ENCODE measurements at regions not wholly inside any gene's neighbourhood (a gene's known extent, or its start where the extent isn't known, plus 50 kb on each side); places are given as distances from the start of the nearest gene placed in this dataset.

DNA sequence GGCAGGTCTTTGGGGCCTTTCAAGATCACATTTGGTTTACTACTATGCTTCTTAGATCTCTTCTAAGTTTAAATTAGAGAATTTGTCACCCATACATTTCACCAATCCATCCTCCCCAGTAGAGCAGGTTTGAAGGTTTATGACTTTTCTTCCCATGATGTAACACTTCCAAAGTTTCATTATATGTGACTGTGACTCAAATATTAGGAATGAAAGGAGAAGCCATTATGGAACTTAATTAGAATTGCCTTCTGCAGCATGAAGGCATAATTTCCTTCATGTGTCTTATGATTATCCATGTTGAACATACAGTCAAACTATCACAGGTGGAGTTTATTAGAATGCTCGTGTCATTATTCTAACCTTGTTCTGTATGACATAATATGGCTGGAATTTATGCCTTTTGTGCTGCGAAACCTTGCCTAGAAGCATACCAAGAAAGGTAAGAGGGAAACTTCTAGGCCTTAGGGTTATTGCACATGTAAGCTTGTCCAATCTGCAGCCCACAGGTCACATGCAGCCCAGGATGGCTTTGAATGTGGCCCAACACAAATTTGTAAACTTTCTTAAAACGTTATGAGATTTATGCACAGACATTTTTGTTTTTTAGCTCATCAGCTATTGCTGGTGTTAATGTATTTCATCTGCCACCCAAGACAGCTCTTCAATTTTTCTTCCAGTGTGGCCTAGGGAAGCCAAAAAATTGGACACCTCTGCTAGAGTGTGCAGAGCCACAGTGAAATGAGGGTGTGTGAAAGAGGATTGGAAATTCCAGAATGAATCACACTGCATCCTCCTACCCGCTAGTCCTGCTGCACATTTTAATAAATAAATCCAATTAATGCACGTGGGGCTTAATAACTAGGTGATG is 133.6 kb downstream of the TMEM26 start:
- Histone ChIP-seq H3K4me3 (ENCODE audit: insufficient read depth, low read length) (no peak overlapping the region), H3K79me2 (ENCODE audit: insufficient read depth, low read length) (no peaks in the 10 kb centered on the region), H3K4me1 (ENCODE audit: insufficient read depth, low read length) (no peaks in the 10 kb centered on the region), H3K36me3 (ENCODE audit: insufficient read depth, low read length) (no peaks in the 10 kb centered on the region), H3K9me3 (ENCODE audit: low read depth, low read length) (no peaks in the 10 kb centered on the region), H3K27ac (ENCODE audit: low read depth, low read length) (no peak overlapping the region), H4K20me1 (ENCODE audit: insufficient read depth, low read length) (no peaks in the 10 kb centered on the region), H3K4me2 (ENCODE audit: insufficient read depth, low read length) (no peak overlapping the region), H3K27me3 (ENCODE audit: insufficient read depth, low read length) (no peaks in the 10 kb centered on the region), H2AFZ (ENCODE audit: low read length) (no peak overlapping the region)
- no peak for DNase-seq (ENCODE audit: insufficient read length, low spot score, missing footprints)
- TF ChIP-seq CTCF (IDR thresholded peaks at IDR 0.05; ENCODE audit: extremely low read depth, low read depth, low read length), result no peak

DNA sequence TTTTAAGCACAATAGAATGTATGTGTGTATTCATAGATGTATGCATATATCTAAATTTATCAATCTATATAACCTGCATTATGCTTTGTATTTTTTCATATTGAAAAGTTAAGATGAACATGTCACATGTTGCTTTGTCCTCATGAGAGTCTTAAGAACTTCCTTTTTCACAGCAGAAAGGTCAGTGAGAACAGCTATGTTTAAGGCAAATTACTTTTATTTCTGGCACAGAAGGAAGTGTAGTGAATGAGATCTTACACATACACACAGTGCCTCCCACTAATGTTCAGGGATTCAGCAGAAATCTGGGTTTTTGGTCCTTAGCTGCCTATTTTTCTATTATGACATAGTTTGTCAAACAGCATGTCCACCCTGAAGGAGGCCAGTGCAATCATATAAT is 134.8 kb downstream of the TMEM26 start:
- Histone ChIP-seq H3K79me2 (ENCODE audit: insufficient read depth, low read length) (no peaks in the 10 kb centered on the region), H3K4me1 (ENCODE audit: insufficient read depth, low read length) (peaks cover 3% of the 10 kb centered on the region), H2AFZ (ENCODE audit: low read length) (no peak overlapping the region), H4K20me1 (ENCODE audit: insufficient read depth, low read length) (no peaks in the 10 kb centered on the region), H3K36me3 (ENCODE audit: insufficient read depth, low read length) (no peaks in the 10 kb centered on the region), H3K4me3 (ENCODE audit: insufficient read depth, low read length) (no peak overlapping the region), H3K9me3 (ENCODE audit: low read depth, low read length) (no peaks in the 10 kb centered on the region), H3K27ac (ENCODE audit: low read depth, low read length) (no peak overlapping the region), H3K27me3 (ENCODE audit: insufficient read depth, low read length) (no peaks in the 10 kb centered on the region), H3K4me2 (ENCODE audit: insufficient read depth, low read length) (no peak overlapping the region)
- TF ChIP-seq CTCF (IDR thresholded peaks at IDR 0.05; ENCODE audit: extremely low read depth, low read depth, low read length), result no peak
- no peak for DNase-seq (ENCODE audit: insufficient read length, low spot score, missing footprints)

DNA sequence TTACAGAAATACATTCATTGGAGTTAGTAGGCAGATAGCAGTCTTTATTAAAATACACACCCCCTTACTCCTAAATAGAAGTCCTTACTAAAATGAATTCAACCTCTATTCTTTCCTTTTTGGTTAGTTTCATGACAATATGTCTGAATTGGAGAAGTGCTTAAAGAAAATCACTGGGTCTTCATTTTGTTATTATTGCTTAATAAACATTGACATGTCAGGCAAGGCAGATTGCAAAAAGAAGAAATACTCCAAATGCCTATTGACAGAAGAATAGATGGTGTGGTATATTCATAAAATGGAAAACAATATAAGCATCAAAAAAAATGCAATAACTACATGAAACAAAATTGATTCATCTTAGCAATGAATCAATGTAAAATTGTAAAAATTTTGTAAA is 135.5 kb downstream of the TMEM26 start:
- H3K79me2 ChIP-seq (ENCODE audit: insufficient read depth, low read length), result no peaks in the 10 kb centered on the region
- H3K9me3 ChIP-seq (ENCODE audit: low read depth, low read length), result no peaks in the 10 kb centered on the region
- no peak overlapping the region for H3K4me3 ChIP-seq (ENCODE audit: insufficient read depth, low read length)
- no peaks in the 10 kb centered on the region for H4K20me1 ChIP-seq (ENCODE audit: insufficient read depth, low read length)
- H3K27me3 ChIP-seq (ENCODE audit: insufficient read depth, low read length), result no peaks in the 10 kb centered on the region
- no peak overlapping the region for H3K27ac ChIP-seq (ENCODE audit: low read depth, low read length)
- H3K4me1 ChIP-seq (ENCODE audit: insufficient read depth, low read length), result peaks cover 6% of the 10 kb centered on the region
- no peak overlapping the region for H2AFZ ChIP-seq (ENCODE audit: low read length)
- no peak for TF ChIP-seq CTCF (IDR thresholded peaks at IDR 0.05; ENCODE audit: extremely low read depth, low read depth, low read length)
- H3K36me3 ChIP-seq (ENCODE audit: insufficient read depth, low read length), result no peaks in the 10 kb centered on the region
- H3K4me2 ChIP-seq (ENCODE audit: insufficient read depth, low read length), result no peak overlapping the region
- no peak for DNase-seq (ENCODE audit: insufficient read length, low spot score, missing footprints)

DNA sequence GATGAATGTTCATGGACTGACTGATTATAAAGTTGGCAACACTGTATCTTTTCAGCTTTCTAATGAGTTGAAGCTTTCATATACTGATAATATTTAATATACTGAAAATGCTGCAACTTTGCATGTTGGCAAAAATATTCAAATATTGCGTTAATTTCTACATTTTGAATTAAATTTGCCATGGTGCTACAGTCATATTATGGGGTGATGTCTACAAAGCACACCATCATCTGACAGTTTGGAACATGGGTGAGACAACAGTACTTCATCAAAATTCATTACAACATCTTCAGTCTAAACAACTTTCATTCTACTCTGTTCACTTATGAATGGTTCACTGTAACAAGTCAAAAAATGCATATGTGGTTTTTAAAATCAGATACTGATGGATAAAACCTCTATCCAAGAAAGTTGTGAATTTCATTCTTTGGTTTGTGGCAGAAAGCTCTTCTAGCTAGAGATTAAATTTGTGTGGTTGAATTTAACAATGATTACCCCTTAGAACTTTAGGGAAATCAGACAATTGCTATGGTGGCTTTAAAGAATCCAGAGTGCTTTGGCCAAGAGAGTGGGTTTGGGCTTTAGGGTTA is 136.4 kb downstream of the TMEM26 start:
- H3K27ac ChIP-seq (ENCODE audit: low read depth, low read length), result no peak overlapping the region
- no peak overlapping the region for H2AFZ ChIP-seq (ENCODE audit: low read length)
- no peaks in the 10 kb centered on the region for H3K79me2 ChIP-seq (ENCODE audit: insufficient read depth, low read length)
- no peak for DNase-seq (ENCODE audit: insufficient read length, low spot score, missing footprints)
- H3K4me2 ChIP-seq (ENCODE audit: insufficient read depth, low read length), result no peak overlapping the region
- H4K20me1 ChIP-seq (ENCODE audit: insufficient read depth, low read length), result no peaks in the 10 kb centered on the region
- no peaks in the 10 kb centered on the region for H3K27me3 ChIP-seq (ENCODE audit: insufficient read depth, low read length)
- H3K36me3 ChIP-seq (ENCODE audit: insufficient read depth, low read length), result no peaks in the 10 kb centered on the region
- no peak for TF ChIP-seq CTCF (IDR thresholded peaks at IDR 0.05; ENCODE audit: extremely low read depth, low read depth, low read length)
- peaks cover 6% of the 10 kb centered on the region for H3K4me1 ChIP-seq (ENCODE audit: insufficient read depth, low read length)
- no peaks in the 10 kb centered on the region for H3K9me3 ChIP-seq (ENCODE audit: low read depth, low read length)
- no peak overlapping the region for H3K4me3 ChIP-seq (ENCODE audit: insufficient read depth, low read length)

Data from osteoblast (primary cell).